WTC11 (cell line): ENCODE measurements at regions not wholly inside any gene's neighbourhood (a gene's known extent, or its start where the extent isn't known, plus 50 kb on each side); places are given as distances from the start of the nearest gene placed in this dataset.
"Not testable (repeated sequence)": the region's sequence is repeated elsewhere in the genome, so short reads cannot be mapped to it uniquely, and the experiment has no call there.

ENCODE experiments used
- ATAC-seq: fragments of 200-7000 bp; cut with Tn5 transposase; 2 replicates; pipeline ENCODE4 v1.10.0; 2021; ENCODE audit warnings: mild to moderate bottlenecking, moderate library complexity
- CTCF ChIA-PET: fragments of 300-600 bp; sonication (Branson Sonifier 250); formaldehyde crosslinking; loops from one replicate; lab custom pipeline; 2021; ENCODE audit warnings: antibody characterized with exemption; lab: Charles Lee
- POLR2A ChIA-PET: fragments of 350-600 bp; sonication (Branson Sonifier 250); formaldehyde crosslinking; loops from one replicate; lab custom pipeline; 2021; ENCODE audit warnings: antibody characterized with exemption; lab: Charles Lee
- DNase-seq: peaks from one replicate; pipeline ENCODE4 v3.0.0; 2021; ENCODE audit warnings: low spot score
- H3K27ac Mint-ChIP-seq: 2 replicates; pipeline ENCODE4 v1.8.0; 2021; ENCODE audit warnings: mixed read lengths
- H3K27me3 Mint-ChIP-seq: 2 replicates; pipeline ENCODE4 v1.8.0; 2021; ENCODE audit warnings: low read depth, mild to moderate bottlenecking, moderate library complexity, mixed read lengths
- H3K36me3 Mint-ChIP-seq: 2 replicates; pipeline ENCODE4 v1.8.0; 2021; ENCODE audit warnings: mixed read lengths
- H3K4me1 Mint-ChIP-seq: 2 replicates; pipeline ENCODE4 v1.8.0; 2022; ENCODE audit warnings: mixed read lengths
- H3K4me3 Mint-ChIP-seq: 2 replicates; pipeline ENCODE4 v1.8.0; 2021; ENCODE audit warnings: mild to moderate bottlenecking, moderate library complexity, mixed read lengths
- H3K9me3 Mint-ChIP-seq: 2 replicates; pipeline ENCODE4 v1.8.0; 2021; ENCODE audit warnings: mixed read lengths
- CBFB ChIP-seq: sonication (generic); formaldehyde crosslinking; IDR thresholded peaks from 2 replicates; pipeline ENCODE4 v1.8.1; 2022; ENCODE audit warnings: mild to moderate bottlenecking, low read depth, missing genetic modification reagents
- CREB1 ChIP-seq: sonication (generic); formaldehyde crosslinking; IDR thresholded peaks from 2 replicates; pipeline ENCODE4 v1.8.0; 2023; ENCODE audit warnings: mild to moderate bottlenecking, missing genetic modification reagents
- FOXP1 ChIP-seq: sonication (generic); formaldehyde crosslinking; IDR thresholded peaks from 2 replicates; pipeline ENCODE4 v1.8.0; 2022; ENCODE audit warnings: missing genetic modification reagents, mild to moderate bottlenecking, moderate library complexity, borderline replicate concordance
- GRHL2 ChIP-seq: fragments of 250-450 bp; sonication (Bioruptor Pico); IDR thresholded peaks from 2 replicates; pipeline ENCODE4 v1.8.0; 2022; ENCODE audit warnings: mild to moderate bottlenecking, moderate library complexity; ENCODE audit not compliant: insufficient replicate concordance, severe bottlenecking
- GTF2I ChIP-seq: fragments of 250-450 bp; sonication (Bioruptor Pico); conservative IDR thresholded peaks from 2 replicates; pipeline ENCODE4 v1.4.0; 2021; ENCODE audit warnings: mild to moderate bottlenecking
- IRF2 ChIP-seq: sonication (generic); formaldehyde crosslinking; IDR thresholded peaks from 2 replicates; pipeline ENCODE4 v1.8.0; 2022; ENCODE audit warnings: low read depth, missing genetic modification reagents, borderline replicate concordance
- MYBL2 ChIP-seq: sonication (generic); formaldehyde crosslinking; IDR thresholded peaks from 2 replicates; pipeline ENCODE4 v1.8.1; 2023; ENCODE audit warnings: mild to moderate bottlenecking, moderate library complexity, missing genetic modification reagents
- NFYB ChIP-seq: sonication (generic); formaldehyde crosslinking; conservative IDR thresholded peaks from 2 replicates; pipeline ENCODE4 v1.8.0; 2022; ENCODE audit warnings: low read depth, missing genetic modification reagents
- NR2C2 ChIP-seq: sonication (generic); formaldehyde crosslinking; IDR thresholded peaks from 2 replicates; pipeline ENCODE4 v1.8.0; 2022; ENCODE audit warnings: mild to moderate bottlenecking, missing genetic modification reagents
- NR3C1 ChIP-seq: sonication (generic); formaldehyde crosslinking; conservative IDR thresholded peaks from 2 replicates; pipeline ENCODE4 v1.8.1; 2023; ENCODE audit warnings: low read depth, mild to moderate bottlenecking, missing genetic modification reagents
- PRRX2 ChIP-seq: fragments of 250-450 bp; sonication (Bioruptor Pico); IDR thresholded peaks from 2 replicates; pipeline ENCODE4 v1.8.0; 2021; ENCODE audit warnings: mild to moderate bottlenecking
- RORB ChIP-seq: fragments of 250-450 bp; sonication (Bioruptor Pico); IDR thresholded peaks from 2 replicates; pipeline ENCODE4 v1.9.0; 2021; ENCODE audit warnings: mild to moderate bottlenecking
- SP1 ChIP-seq: sonication (generic); formaldehyde crosslinking; conservative IDR thresholded peaks from 2 replicates; pipeline ENCODE4 v1.8.1; 2022; ENCODE audit warnings: missing genetic modification reagents
- ZBTB21 ChIP-seq: sonication (generic); formaldehyde crosslinking; IDR thresholded peaks from 2 replicates; pipeline ENCODE4 v1.8.1; 2023; ENCODE audit warnings: mild to moderate bottlenecking, missing genetic modification reagents, borderline replicate concordance
- ZNF232 ChIP-seq: sonication (generic); formaldehyde crosslinking; IDR thresholded peaks from 2 replicates; pipeline ENCODE4 v1.8.0; 2022; ENCODE audit warnings: mild to moderate bottlenecking, missing genetic modification reagents
- ZNF396 ChIP-seq: fragments of 250-450 bp; sonication (Bioruptor Pico); IDR thresholded peaks from 2 replicates; pipeline ENCODE4 v1.8.0; 2021; ENCODE audit warnings: mild to moderate bottlenecking, moderate library complexity, borderline replicate concordance
- TF ChIP-seq, protein P1 (sequence below): sonication (generic); formaldehyde crosslinking; IDR thresholded peaks from 2 replicates; pipeline ENCODE4 v1.8.0; 2022; ENCODE audit warnings: missing genetic modification reagents
- TF ChIP-seq, protein P2 (sequence below): fragments of 250-450 bp; sonication (Bioruptor Pico); IDR thresholded peaks from 2 replicates; pipeline ENCODE4 v1.9.0; 2021; ENCODE audit warnings: mild to moderate bottlenecking
- TF ChIP-seq, protein P3 (sequence below): sonication (generic); formaldehyde crosslinking; IDR thresholded peaks from 2 replicates; pipeline ENCODE4 v1.8.0; 2023; ENCODE audit warnings: mild to moderate bottlenecking, missing genetic modification reagents
- TF ChIP-seq, protein P4 (sequence below): fragments of 250-450 bp; sonication (Bioruptor Pico); IDR thresholded peaks from 2 replicates; pipeline ENCODE4 v1.9.0; 2021; ENCODE audit warnings: moderate library complexity, mild to moderate bottlenecking, inconsistent platforms, borderline replicate concordance
- TF ChIP-seq, protein P5 (sequence below): sonication (generic); formaldehyde crosslinking; IDR thresholded peaks from 2 replicates; pipeline ENCODE4 v1.8.0; 2022; ENCODE audit warnings: mild to moderate bottlenecking, missing genetic modification reagents
- TF ChIP-seq, protein P6 (sequence below): sonication (generic); formaldehyde crosslinking; conservative IDR thresholded peaks from 2 replicates; pipeline ENCODE4 v1.8.1; 2022; ENCODE audit warnings: mild to moderate bottlenecking, missing genetic modification reagents

DNA sequence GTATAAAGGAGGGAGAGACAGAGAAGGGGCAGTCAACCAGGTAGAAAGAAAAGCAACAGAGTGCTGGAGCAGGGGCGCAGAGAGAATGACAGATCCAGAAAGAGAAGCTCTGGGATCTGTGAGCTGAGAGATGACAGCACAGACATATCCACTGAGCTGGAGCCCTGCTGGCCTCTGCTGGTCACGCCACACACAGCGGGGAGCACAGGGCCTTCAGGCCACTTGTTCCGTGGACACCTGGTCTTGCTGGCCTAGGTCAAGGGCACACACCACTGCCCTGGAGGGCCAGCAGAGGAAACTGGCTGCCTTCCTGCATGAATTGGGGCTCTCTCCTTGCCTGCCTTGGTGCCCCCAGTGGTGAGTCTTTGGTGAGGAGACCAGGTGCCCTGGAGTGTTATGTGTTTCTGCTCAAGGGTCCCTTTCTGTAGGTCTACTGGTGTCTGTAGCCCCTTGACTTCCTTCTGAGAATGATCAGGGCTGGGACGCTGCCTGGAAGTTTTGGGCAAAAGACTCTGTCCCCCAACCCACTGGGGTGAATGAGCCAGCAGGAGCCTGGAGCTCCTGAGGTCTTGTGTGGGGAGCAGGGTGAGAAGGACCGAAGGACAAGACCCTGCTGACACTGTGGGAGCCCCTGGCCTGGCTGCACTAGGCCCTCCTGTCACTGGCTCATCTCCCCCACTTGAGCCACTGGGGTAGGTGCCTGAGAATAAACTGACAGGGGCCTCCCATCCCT is 59.2 kb upstream of the ADAMTS2 start (continued):
- TF ChIP-seq, protein P1, sequence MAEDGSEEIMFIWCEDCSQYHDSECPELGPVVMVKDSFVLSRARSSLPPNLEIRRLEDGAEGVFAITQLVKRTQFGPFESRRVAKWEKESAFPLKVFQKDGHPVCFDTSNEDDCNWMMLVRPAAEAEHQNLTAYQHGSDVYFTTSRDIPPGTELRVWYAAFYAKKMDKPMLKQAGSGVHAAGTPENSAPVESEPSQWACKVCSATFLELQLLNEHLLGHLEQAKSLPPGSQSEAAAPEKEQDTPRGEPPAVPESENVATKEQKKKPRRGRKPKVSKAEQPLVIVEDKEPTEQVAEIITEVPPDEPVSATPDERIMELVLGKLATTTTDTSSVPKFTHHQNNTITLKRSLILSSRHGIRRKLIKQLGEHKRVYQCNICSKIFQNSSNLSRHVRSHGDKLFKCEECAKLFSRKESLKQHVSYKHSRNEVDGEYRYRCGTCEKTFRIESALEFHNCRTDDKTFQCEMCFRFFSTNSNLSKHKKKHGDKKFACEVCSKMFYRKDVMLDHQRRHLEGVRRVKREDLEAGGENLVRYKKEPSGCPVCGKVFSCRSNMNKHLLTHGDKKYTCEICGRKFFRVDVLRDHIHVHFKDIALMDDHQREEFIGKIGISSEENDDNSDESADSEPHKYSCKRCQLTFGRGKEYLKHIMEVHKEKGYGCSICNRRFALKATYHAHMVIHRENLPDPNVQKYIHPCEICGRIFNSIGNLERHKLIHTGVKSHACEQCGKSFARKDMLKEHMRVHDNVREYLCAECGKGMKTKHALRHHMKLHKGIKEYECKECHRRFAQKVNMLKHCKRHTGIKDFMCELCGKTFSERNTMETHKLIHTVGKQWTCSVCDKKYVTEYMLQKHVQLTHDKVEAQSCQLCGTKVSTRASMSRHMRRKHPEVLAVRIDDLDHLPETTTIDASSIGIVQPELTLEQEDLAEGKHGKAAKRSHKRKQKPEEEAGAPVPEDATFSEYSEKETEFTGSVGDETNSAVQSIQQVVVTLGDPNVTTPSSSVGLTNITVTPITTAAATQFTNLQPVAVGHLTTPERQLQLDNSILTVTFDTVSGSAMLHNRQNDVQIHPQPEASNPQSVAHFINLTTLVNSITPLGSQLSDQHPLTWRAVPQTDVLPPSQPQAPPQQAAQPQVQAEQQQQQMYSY (CRISPR knock-in tag), result no peak
- no peak for TF ChIP-seq ZBTB21 (CRISPR knock-in tag)

DNA sequence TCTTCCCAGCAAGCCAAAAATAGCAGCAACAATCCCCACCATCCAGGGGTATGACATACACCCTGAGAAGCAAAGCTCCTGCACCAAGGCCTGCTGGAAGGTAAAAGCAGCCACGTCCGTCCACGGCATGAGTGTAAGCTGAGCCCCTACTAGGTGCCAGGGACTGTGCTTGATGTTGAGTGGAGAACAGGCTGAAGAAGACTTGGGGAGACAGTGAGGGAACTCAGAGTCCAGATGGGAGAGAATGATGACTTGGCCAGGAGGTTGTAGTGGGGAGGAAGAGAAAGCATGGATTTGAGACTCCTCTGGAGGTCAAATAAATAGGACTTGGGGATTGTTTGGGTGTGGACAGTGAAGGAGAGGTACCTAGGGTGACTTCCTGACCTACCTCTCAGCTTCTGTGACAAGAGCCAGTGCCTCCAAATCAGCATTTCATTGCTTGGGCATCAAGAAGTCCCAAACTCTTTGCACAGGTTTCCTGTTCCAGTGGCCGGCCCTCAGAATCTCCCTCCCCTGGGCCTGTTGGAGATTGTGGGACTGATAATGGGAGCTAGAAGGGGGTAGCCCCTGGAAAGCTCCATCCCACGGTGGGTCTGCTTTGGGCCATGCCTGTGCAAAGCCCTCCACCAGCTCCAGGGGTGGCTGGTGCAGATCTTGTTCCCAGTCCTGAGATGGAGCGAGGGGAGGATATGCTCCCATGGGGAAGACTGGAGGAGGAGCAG is 58.3 kb upstream of the ADAMTS2 start:
- ATAC-seq (no peak), DNase-seq (no peak)
- Mint-ChIP-seq H3K27ac (no peak overlapping the region), H3K9me3 (peaks cover 46% of the 10 kb centered on the region), H3K27me3 (peaks cover 16% of the 10 kb centered on the region), H3K4me1 (no peaks in the 10 kb centered on the region), H3K4me3 (no peak overlapping the region), H3K36me3 (peaks cover 38% of the 10 kb centered on the region)
- ChIA-PET CTCF (no interaction called here), POLR2A (no interaction called here)
- TF ChIP-seq PRRX2 (CRISPR knock-in tag) (no peak), GRHL2 (CRISPR knock-in tag) (no peak), ZNF396 (CRISPR knock-in tag) (no peak), RORB (no peak), NR3C1 (no peak), IRF2 (CRISPR knock-in tag) (no peak), CBFB (CRISPR knock-in tag) (no peak), SP1 (CRISPR knock-in tag) (no peak), ZNF232 (CRISPR knock-in tag) (no peak), NR2C2 (no peak), MYBL2 (CRISPR knock-in tag) (no peak), FOXP1 (CRISPR knock-in tag) (no peak), NFYB (no peak), GTF2I (CRISPR knock-in tag) (no peak), CREB1 (CRISPR knock-in tag) (no peak)
- TF ChIP-seq, protein P2, sequence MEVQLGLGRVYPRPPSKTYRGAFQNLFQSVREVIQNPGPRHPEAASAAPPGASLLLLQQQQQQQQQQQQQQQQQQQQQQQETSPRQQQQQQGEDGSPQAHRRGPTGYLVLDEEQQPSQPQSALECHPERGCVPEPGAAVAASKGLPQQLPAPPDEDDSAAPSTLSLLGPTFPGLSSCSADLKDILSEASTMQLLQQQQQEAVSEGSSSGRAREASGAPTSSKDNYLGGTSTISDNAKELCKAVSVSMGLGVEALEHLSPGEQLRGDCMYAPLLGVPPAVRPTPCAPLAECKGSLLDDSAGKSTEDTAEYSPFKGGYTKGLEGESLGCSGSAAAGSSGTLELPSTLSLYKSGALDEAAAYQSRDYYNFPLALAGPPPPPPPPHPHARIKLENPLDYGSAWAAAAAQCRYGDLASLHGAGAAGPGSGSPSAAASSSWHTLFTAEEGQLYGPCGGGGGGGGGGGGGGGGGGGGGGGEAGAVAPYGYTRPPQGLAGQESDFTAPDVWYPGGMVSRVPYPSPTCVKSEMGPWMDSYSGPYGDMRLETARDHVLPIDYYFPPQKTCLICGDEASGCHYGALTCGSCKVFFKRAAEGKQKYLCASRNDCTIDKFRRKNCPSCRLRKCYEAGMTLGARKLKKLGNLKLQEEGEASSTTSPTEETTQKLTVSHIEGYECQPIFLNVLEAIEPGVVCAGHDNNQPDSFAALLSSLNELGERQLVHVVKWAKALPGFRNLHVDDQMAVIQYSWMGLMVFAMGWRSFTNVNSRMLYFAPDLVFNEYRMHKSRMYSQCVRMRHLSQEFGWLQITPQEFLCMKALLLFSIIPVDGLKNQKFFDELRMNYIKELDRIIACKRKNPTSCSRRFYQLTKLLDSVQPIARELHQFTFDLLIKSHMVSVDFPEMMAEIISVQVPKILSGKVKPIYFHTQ, result no peak
- TF ChIP-seq, protein P3, sequence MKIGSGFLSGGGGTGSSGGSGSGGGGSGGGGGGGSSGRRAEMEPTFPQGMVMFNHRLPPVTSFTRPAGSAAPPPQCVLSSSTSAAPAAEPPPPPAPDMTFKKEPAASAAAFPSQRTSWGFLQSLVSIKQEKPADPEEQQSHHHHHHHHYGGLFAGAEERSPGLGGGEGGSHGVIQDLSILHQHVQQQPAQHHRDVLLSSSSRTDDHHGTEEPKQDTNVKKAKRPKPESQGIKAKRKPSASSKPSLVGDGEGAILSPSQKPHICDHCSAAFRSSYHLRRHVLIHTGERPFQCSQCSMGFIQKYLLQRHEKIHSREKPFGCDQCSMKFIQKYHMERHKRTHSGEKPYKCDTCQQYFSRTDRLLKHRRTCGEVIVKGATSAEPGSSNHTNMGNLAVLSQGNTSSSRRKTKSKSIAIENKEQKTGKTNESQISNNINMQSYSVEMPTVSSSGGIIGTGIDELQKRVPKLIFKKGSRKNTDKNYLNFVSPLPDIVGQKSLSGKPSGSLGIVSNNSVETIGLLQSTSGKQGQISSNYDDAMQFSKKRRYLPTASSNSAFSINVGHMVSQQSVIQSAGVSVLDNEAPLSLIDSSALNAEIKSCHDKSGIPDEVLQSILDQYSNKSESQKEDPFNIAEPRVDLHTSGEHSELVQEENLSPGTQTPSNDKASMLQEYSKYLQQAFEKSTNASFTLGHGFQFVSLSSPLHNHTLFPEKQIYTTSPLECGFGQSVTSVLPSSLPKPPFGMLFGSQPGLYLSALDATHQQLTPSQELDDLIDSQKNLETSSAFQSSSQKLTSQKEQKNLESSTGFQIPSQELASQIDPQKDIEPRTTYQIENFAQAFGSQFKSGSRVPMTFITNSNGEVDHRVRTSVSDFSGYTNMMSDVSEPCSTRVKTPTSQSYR (CRISPR knock-in tag), result no peak
- TF ChIP-seq, protein P4, sequence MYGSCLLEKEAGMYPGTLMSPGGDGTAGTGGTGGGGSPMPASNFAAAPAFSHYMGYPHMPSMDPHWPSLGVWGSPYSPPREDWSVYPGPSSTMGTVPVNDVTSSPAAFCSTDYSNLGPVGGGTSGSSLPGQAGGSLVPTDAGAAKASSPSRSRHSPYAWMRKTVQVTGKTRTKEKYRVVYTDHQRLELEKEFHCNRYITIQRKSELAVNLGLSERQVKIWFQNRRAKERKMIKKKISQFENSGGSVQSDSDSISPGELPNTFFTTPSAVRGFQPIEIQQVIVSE (CRISPR knock-in tag), result no peak
- TF ChIP-seq, protein P5, sequence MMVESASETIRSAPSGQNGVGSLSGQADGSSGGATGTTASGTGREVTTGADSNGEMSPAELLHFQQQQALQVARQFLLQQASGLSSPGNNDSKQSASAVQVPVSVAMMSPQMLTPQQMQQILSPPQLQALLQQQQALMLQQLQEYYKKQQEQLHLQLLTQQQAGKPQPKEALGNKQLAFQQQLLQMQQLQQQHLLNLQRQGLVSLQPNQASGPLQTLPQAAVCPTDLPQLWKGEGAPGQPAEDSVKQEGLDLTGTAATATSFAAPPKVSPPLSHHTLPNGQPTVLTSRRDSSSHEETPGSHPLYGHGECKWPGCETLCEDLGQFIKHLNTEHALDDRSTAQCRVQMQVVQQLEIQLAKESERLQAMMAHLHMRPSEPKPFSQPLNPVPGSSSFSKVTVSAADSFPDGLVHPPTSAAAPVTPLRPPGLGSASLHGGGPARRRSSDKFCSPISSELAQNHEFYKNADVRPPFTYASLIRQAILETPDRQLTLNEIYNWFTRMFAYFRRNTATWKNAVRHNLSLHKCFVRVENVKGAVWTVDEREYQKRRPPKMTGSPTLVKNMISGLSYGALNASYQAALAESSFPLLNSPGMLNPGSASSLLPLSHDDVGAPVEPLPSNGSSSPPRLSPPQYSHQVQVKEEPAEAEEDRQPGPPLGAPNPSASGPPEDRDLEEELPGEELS (CRISPR knock-in tag), result no peak
- TF ChIP-seq, protein P6, sequence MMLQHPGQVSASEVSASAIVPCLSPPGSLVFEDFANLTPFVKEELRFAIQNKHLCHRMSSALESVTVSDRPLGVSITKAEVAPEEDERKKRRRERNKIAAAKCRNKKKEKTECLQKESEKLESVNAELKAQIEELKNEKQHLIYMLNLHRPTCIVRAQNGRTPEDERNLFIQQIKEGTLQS (CRISPR knock-in tag), result no peak

DNA sequence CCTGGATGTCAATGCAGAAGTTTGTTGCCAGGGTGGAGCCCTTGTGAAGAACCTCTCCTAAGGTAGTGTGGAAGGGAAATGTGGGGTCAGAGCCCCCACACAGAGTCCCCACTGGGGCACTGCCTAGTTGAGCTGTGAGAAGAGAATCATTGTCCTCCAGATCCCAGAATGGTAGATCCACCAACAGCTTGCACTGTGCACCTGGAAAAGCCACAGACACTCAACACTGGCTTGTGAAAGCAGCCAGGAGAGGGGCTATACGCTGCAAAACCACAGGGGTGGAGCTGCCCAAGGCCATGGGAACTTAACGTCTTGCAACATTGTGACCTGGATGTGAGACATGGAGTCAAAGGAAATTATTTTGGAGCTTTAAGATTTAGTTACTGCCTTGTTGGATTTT is 55.2 kb upstream of the ADAMTS2 start:
- H3K4me1 Mint-ChIP-seq, H3K27ac Mint-ChIP-seq, ATAC-seq, CTCF ChIA-PET, H3K4me3 Mint-ChIP-seq, POLR2A ChIA-PET, DNase-seq: not testable (repeated sequence)
- Mint-ChIP-seq H3K36me3 (peaks cover 40% of the 10 kb centered on the region), H3K9me3 (peaks cover 72% of the 10 kb centered on the region), H3K27me3 (peaks cover 16% of the 10 kb centered on the region)
